AG04449 (cell line): ENCODE measurements at regions not wholly inside any gene's neighbourhood (a gene's known extent, or its start where the extent isn't known, plus 50 kb on each side); places are given as distances from the start of the nearest gene placed in this dataset.
"Not testable (repeated sequence)": the region's sequence is repeated elsewhere in the genome, so short reads cannot be mapped to it uniquely, and the experiment has no call there.

Source experiments
- CTCF ChIA-PET: fragments of 350-600 bp; formaldehyde crosslinking; extraction: SDS; loops from one replicate; lab custom pipeline; 2021; ENCODE audit warnings: antibody characterized with exemption; lab: Yijun Ruan, JAX
- POLR2A ChIA-PET: fragments of 400-600, 350-600 bp; formaldehyde crosslinking; extraction: SDS; loops from one replicate; lab custom pipeline; 2020; ENCODE audit warnings: antibody characterized with exemption, inconsistent platforms; lab: Yijun Ruan, JAX
- DNase-seq: peaks from one replicate; pipeline ENCODE4 v3.0.0-alpha.2; 2010; ENCODE audit warnings: low read depth, low spot score
- H3K4me3 ChIP-seq: 2 replicates; pipeline ENCODE4 v1.5.1; 2011; ENCODE audit warnings: low read depth, mild to moderate bottlenecking, control low read depth, low read length
- TF ChIP-seq, protein P1 (sequence below): IDR thresholded peaks from one replicate; pipeline ENCODE4 v1.5.1; 2011; ENCODE audit warnings: mild to moderate bottlenecking, moderate library complexity, low read length, control low read depth, inconsistent platforms; ENCODE audit not compliant: insufficient read depth; ENCODE audit errors: missing control alignments

DNA sequence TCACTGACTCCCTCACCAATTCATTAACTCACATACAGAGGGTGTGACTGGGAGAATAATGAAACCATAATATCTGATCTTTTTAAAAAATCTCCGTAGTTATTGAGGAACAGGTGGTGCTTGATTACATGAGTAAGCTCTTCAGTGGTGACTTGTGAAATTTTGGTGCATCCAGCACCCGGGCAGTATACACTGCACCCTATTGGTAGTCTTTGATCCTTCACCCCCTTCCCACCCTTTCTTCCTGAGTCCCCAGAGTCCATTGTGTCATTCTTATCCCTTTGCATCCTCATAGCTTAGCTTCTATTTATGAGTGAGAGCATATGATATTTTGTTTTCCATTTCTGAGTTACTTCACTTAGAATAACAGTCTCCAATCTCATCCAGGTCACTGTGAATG lies 1143.8 kb downstream of the PCDH19 start:
- H3K4me3 ChIP-seq = no peak overlapping the region
- POLR2A ChIA-PET = no interaction called here
- no peak for DNase-seq
- CTCF ChIA-PET = no interaction called here
- TF ChIP-seq, protein P1, sequence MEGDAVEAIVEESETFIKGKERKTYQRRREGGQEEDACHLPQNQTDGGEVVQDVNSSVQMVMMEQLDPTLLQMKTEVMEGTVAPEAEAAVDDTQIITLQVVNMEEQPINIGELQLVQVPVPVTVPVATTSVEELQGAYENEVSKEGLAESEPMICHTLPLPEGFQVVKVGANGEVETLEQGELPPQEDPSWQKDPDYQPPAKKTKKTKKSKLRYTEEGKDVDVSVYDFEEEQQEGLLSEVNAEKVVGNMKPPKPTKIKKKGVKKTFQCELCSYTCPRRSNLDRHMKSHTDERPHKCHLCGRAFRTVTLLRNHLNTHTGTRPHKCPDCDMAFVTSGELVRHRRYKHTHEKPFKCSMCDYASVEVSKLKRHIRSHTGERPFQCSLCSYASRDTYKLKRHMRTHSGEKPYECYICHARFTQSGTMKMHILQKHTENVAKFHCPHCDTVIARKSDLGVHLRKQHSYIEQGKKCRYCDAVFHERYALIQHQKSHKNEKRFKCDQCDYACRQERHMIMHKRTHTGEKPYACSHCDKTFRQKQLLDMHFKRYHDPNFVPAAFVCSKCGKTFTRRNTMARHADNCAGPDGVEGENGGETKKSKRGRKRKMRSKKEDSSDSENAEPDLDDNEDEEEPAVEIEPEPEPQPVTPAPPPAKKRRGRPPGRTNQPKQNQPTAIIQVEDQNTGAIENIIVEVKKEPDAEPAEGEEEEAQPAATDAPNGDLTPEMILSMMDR = no peak

DNA sequence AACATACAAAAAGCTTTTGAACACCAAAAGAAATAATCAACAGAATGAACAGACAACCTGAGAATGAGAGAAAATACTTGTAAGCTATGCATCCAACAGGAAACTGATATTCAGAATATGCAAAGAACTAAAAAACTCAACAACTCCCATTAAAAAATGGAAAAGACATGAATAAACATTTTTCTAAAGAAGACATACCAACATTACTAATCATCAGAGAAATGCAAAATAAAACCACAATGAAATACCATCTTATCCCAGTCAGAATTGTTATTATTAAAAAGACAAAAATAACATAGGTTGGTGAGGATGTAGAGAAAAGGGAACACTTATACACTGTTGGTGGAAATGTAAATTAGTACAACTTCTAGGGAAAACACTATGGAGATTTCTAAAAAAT lies 1161.9 kb downstream of the PCDH19 start:
- TF ChIP-seq, protein P1 = no peak
- CTCF ChIA-PET = no interaction called here
- no peak overlapping the region for H3K4me3 ChIP-seq
- POLR2A ChIA-PET = no interaction called here
- no peak for DNase-seq

DNA sequence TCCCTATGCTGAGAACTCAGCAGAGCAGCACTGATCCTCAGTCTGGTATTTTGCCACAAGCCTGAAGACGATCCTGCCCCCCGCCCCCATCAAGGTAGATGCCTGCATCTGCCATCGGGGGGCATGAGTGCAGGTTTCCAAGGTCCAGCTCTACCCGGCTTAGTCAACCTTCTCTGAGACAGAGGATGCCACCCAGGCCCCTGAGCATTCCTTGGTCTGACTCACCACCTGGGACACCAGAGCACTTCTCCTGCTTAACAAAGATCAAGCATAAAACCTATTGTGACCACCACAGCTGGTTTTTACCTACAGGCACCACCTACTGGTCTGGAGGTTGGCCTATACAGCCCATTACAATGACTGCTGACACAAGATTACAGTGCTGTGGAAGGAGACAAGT lies 1168.1 kb downstream of the PCDH19 start:
- POLR2A ChIA-PET = no interaction called here
- no peak for DNase-seq
- TF ChIP-seq, protein P1 = no peak
- CTCF ChIA-PET = no interaction called here
- no peak overlapping the region for H3K4me3 ChIP-seq

DNA sequence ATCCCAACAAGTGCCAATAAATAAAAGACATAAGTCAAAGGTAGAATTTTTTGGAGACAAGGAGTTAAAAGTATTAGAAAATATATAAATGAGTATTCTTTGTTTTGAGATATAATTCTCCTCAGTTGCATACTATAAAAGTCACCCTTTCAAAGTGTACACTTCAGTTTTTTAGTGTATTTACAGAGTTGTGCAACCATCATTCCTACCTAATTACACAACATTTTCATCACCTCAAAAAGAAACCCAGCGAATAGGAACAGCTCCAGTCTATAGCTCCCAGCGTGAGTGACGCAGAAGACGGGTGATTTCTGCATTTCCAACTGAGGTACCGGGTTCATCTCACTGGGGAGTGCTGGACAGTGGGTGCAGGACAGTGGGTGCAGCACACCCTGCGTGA lies 1175.7 kb downstream of the PCDH19 start:
- DNase-seq, POLR2A ChIA-PET, H3K4me3 ChIP-seq, CTCF ChIA-PET: not testable (repeated sequence)

DNA sequence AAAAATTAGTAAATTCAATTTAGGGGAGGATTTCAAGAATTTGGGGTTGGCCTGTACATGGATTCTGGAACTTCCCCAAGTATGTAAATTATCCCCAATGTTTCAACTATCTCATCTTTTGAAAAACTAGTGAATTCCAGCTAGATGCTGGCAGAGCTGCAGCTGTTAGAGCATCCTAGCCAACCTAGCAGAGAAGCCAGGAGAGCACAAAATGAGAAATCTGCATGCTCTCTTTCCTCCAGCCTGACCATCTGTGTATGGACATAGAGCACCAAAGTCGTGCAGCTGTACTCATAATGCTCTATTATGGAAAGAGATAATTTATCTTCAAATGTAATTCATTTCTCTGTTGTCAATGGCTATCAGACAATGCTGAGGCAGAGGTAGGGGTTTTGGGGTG lies 1217.7 kb downstream of the PCDH19 start:
- ChIA-PET CTCF (no interaction called here), POLR2A (no interaction called here)
- H3K4me3 ChIP-seq = no peak overlapping the region
- DNase-seq = no peak
- TF ChIP-seq, protein P1 = no peak

DNA sequence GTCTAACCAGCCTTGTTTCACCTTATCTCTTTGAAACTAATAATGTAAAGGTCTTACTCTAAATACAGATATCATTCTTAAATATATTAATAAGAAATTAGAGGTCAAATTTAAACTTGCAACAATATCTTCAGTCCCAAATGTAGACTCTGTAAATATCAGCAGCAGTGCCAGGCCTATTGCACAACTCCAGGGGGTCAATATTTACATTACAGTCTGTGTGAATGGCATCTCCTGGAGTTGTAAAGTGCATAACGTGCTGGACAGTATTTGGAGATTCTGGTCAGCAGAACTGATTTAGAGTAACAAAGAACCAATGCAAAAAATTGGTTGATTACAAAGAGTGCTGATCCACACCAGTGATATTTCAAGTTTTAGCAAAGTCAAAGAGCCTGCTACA lies 1225.9 kb downstream of the PCDH19 start:
- ChIA-PET CTCF (no interaction called here), POLR2A (no interaction called here)
- TF ChIP-seq, protein P1 = no peak
- DNase-seq = no peak
- H3K4me3 ChIP-seq = no peak overlapping the region

DNA sequence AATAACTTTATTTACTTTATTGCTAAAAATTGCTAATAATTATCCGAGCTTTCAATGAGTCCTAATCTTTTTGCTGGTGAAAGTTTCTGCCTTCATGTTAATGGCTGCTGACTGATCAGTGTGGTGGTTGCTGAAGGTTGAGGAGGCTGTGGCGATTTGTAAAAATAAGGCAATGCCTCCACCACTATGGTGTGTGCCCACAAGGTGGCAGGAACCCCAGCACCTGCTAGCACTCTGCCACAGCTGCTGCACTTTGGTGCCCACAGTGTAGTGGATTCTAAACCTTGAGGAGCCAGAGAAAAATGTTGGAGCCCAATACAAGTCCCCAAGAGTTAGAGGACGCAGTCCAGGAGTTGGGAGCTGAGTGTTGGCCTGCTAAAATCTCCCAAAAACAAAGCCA lies 1237.1 kb downstream of the PCDH19 start:
- POLR2A ChIA-PET = no interaction called here

More for the DNA sequence above, 1237.1 kb downstream of the PCDH19 start:
- DNase-seq = no peak
- CTCF ChIA-PET = no interaction called here
- H3K4me3 ChIP-seq = no peak overlapping the region
- TF ChIP-seq, protein P1 = no peak
